ENCODE measurements at regions not wholly inside any gene's neighbourhood (a gene's known extent, or its start where the extent isn't known, plus 50 kb on each side); places are given as distances from the start of the nearest gene placed in this dataset.

- Histone ChIP-seq H3K36me3 (ENCODE audit: insufficient read depth, low read length) (no peaks in the 10 kb centered on the region), H3K4me2 (ENCODE audit: low read length) (no peak overlapping the region), H3K27me3 (ENCODE audit: control insufficient read depth, insufficient read depth, low read length) (peaks cover 26% of the 10 kb centered on the region), H3K4me3 (ENCODE audit: low read length) (no peak overlapping the region), H3K4me1 (ENCODE audit: control insufficient read depth, insufficient read depth, low read length) (no peaks in the 10 kb centered on the region), H3K9me3 (replicated peaks; ENCODE audit: low read length) (no peaks in the 10 kb centered on the region), H3K9ac (ENCODE audit: low read depth, low read length) (no peak overlapping the region)
Measured at GRCh38 chr2:217026569-217026968, 166.7 kb upstream of the TNP1 start.

DNA sequence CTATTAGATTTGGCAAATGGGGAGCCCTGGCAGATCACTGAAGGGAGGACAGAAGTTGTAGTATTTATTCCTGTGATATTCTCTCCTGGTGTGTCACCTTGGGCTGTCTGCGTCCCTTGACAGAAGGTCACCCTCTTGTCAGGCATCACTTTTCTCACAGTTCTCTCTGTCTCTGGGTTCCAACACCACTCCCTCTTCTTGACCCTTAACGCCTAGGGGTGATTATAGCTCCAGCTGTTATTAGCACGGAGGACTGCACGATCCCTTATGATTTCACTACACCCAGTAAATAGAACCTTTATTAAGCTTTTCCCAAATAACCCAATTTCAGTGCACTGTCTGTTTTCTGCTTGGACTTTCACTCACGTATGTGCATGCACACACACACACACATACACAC lies 166.3 kb upstream of the TNP1 start:
- H3K9ac ChIP-seq (ENCODE audit: low read depth, low read length) = no peak overlapping the region
- H3K4me3 ChIP-seq (ENCODE audit: low read length) = no peak overlapping the region
- H3K27me3 ChIP-seq (ENCODE audit: control insufficient read depth, insufficient read depth, low read length) = peaks cover 22% of the 10 kb centered on the region
- H3K4me1 ChIP-seq (ENCODE audit: control insufficient read depth, insufficient read depth, low read length) = no peaks in the 10 kb centered on the region
- H3K36me3 ChIP-seq (ENCODE audit: insufficient read depth, low read length) = no peaks in the 10 kb centered on the region
- H3K9me3 ChIP-seq (replicated peaks; ENCODE audit: low read length) = no peaks in the 10 kb centered on the region
- H3K4me2 ChIP-seq (ENCODE audit: low read length) = no peak overlapping the region

DNA sequence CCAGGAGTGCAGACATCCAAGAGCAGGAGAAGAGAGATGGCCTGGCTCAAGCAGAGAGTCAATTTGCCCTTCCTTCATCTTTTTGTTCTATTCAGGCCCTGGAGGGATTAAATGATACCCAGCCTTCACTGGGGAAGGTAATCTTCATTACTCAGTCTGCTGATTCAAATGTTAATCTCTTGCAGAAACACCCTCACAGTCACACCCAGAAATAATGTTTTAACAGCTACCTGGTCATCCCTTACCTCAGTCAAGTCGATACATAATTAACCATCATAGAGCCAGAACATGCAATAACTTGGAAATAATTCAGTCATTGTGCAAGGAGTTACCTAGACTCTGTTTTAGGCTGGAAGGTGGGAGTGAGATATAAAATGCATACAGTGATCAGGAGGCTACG lies 163.7 kb upstream of the TNP1 start:
- Histone ChIP-seq H3K27me3 (ENCODE audit: control insufficient read depth, insufficient read depth, low read length) (peaks cover 7% of the 10 kb centered on the region), H3K9ac (ENCODE audit: low read depth, low read length) (no peak overlapping the region), H3K4me3 (ENCODE audit: low read length) (no peak overlapping the region), H3K4me1 (ENCODE audit: control insufficient read depth, insufficient read depth, low read length) (no peaks in the 10 kb centered on the region), H3K4me2 (ENCODE audit: low read length) (no peak overlapping the region), H3K36me3 (ENCODE audit: insufficient read depth, low read length) (no peaks in the 10 kb centered on the region), H3K9me3 (replicated peaks; ENCODE audit: low read length) (no peaks in the 10 kb centered on the region)

DNA sequence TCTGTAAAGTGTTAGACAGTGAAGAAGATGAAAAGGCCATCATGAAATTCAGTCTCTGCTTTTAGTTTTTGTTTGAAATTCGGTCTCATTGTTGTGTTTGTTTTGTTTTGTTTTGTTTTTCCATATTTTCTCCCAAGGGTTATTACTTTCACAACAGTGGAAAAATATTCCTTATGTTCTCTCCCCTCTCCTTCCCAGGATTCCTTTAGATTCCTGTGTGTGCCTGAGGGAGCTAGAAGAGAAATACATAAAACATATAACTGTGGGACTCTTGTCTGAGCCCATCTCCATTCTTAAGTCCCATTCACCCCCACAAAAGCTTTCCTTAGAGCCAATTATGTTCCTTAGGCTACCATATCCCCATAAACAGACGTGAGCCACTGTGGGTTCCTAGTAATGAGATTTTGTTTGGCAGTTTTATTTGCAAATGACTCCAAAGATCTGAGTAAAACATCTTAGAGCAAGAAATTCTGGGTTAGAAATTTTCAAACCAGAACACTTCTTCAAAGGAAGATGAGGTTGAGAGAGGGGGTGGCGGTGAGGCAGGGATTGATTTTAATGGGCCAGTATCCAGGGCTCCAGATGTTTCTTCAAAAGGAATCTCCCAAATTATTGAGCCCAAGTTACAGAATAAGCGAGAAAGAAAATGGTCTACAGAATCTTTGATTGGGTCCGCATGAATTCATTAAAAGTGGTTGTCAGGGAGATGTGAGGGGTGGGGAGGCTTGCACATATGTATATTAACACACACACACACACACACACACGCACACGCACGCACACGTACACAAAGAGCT lies 157.8 kb upstream of the TNP1 start:
- no peak overlapping the region for H3K4me2 ChIP-seq (ENCODE audit: low read length)
- H3K9me3 ChIP-seq (replicated peaks; ENCODE audit: low read length) = no peaks in the 10 kb centered on the region
- no peak overlapping the region for H3K4me3 ChIP-seq (ENCODE audit: low read length)
- peaks cover 5% of the 10 kb centered on the region for H3K27me3 ChIP-seq (ENCODE audit: control insufficient read depth, insufficient read depth, low read length)
- no peaks in the 10 kb centered on the region for H3K4me1 ChIP-seq (ENCODE audit: control insufficient read depth, insufficient read depth, low read length)
- no peak overlapping the region for H3K9ac ChIP-seq (ENCODE audit: low read depth, low read length)
- no peaks in the 10 kb centered on the region for H3K36me3 ChIP-seq (ENCODE audit: insufficient read depth, low read length)

DNA sequence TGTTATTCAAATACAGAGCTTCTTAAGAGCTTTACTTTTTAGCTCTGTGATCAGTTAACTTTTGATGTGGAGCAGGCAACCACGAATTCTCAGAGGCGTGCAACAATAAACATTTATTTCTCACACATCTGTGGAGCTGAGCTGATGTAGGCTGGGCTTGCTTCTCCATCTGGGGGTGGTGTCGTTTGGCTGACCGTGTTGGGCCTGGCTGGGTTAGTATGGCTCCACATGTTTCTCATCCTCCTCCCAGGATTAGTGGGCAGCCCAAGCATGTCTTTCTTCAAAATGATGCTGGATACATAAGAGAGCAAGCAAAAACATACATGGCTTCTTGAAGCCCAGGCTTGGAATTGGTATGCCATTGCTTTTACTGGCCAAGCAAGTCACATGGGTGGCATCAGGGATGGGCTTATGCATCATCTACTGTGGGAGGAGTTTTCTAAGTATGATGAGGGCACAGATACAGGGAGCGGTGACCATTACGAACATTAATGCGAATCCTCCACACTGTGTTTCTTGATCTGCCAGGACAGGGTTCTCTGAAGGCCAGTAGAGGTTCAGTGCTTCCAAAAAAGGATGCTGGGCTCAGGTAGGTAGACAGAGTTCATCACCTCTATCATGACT lies 157.0 kb upstream of the TNP1 start:
- Histone ChIP-seq H3K27me3 (ENCODE audit: control insufficient read depth, insufficient read depth, low read length) (peaks cover 5% of the 10 kb centered on the region), H3K4me1 (ENCODE audit: control insufficient read depth, insufficient read depth, low read length) (no peaks in the 10 kb centered on the region), H3K9me3 (replicated peaks; ENCODE audit: low read length) (no peaks in the 10 kb centered on the region), H3K36me3 (ENCODE audit: insufficient read depth, low read length) (no peaks in the 10 kb centered on the region), H3K4me2 (ENCODE audit: low read length) (no peak overlapping the region), H3K9ac (ENCODE audit: low read depth, low read length) (no peak overlapping the region), H3K4me3 (ENCODE audit: low read length) (no peak overlapping the region)

- no peaks in the 10 kb centered on the region for H3K4me1 ChIP-seq (ENCODE audit: control insufficient read depth, insufficient read depth, low read length)
- H3K9ac ChIP-seq (ENCODE audit: low read depth, low read length) = no peak overlapping the region
- no peaks in the 10 kb centered on the region for H3K9me3 ChIP-seq (replicated peaks; ENCODE audit: low read length)
- no peak overlapping the region for H3K4me3 ChIP-seq (ENCODE audit: low read length)
- H3K36me3 ChIP-seq (ENCODE audit: insufficient read depth, low read length) = no peaks in the 10 kb centered on the region
- no peak overlapping the region for H3K4me2 ChIP-seq (ENCODE audit: low read length)
- H3K27me3 ChIP-seq (ENCODE audit: control insufficient read depth, insufficient read depth, low read length) = peaks cover 5% of the 10 kb centered on the region
Measured at GRCh38 chr2:217014328-217015105, 154.7 kb upstream of the TNP1 start.

DNA sequence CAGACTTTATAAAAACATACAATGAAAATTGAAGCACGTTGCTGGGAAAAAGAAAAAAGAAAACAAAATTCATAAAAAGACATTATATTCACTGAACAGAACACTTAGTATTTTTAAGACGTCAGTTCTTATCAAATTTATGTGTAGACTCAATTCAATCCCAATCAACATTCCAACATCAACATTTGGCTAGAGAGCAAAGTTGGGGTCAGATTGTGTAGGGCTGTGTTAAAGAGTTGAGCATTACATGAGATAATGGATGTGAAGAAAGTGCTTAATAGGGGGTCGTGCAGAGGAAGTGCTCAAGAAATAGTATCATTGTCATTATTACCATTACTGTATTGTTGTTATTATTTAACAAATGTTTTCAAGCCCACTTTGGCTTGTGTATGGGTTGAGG lies 154.1 kb upstream of the TNP1 start:
- H3K27me3 ChIP-seq (ENCODE audit: control insufficient read depth, insufficient read depth, low read length) = peaks cover 5% of the 10 kb centered on the region
- no peak overlapping the region for H3K9ac ChIP-seq (ENCODE audit: low read depth, low read length)
- no peak overlapping the region for H3K4me3 ChIP-seq (ENCODE audit: low read length)
- H3K9me3 ChIP-seq (replicated peaks; ENCODE audit: low read length) = no peaks in the 10 kb centered on the region
- H3K4me1 ChIP-seq (ENCODE audit: control insufficient read depth, insufficient read depth, low read length) = no peaks in the 10 kb centered on the region
- no peak overlapping the region for H3K4me2 ChIP-seq (ENCODE audit: low read length)
- H3K36me3 ChIP-seq (ENCODE audit: insufficient read depth, low read length) = no peaks in the 10 kb centered on the region

GRCh38 chr2:217011576-217011975 lies 151.7 kb upstream of the TNP1 start:
- Histone ChIP-seq H3K4me2 (ENCODE audit: low read length) (no peak overlapping the region), H3K27me3 (ENCODE audit: control insufficient read depth, insufficient read depth, low read length) (peaks cover 4% of the 10 kb centered on the region), H3K9ac (ENCODE audit: low read depth, low read length) (no peak overlapping the region), H3K36me3 (ENCODE audit: insufficient read depth, low read length) (no peaks in the 10 kb centered on the region), H3K9me3 (replicated peaks; ENCODE audit: low read length) (no peaks in the 10 kb centered on the region), H3K4me3 (ENCODE audit: low read length) (no peak overlapping the region), H3K4me1 (ENCODE audit: control insufficient read depth, insufficient read depth, low read length) (no peaks in the 10 kb centered on the region)

DNA sequence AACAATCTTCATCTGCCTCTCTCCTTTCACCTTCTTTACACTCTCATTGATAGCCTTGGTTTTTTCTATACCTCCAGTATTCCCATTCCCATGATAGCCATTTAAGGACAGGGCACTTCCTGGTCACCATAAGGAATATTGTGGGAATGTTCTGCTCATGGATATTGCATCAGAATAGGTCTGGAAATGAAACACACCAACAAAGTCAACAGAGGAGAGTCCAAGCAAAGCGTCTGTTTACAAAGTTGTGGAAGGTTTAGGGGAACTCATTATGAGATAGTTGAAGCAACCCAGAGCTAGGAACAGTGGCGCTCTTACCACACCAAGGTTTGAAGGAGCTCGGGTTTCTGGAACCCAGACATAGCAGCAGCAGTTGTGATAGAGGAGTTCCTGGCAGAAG lies 150.3 kb upstream of the TNP1 start:
- Histone ChIP-seq H3K36me3 (ENCODE audit: insufficient read depth, low read length) (no peaks in the 10 kb centered on the region), H3K27me3 (ENCODE audit: control insufficient read depth, insufficient read depth, low read length) (peaks cover 4% of the 10 kb centered on the region), H3K4me1 (ENCODE audit: control insufficient read depth, insufficient read depth, low read length) (no peaks in the 10 kb centered on the region), H3K4me2 (ENCODE audit: low read length) (no peak overlapping the region), H3K9ac (ENCODE audit: low read depth, low read length) (no peak overlapping the region), H3K9me3 (replicated peaks; ENCODE audit: low read length) (no peaks in the 10 kb centered on the region), H3K4me3 (ENCODE audit: low read length) (no peak overlapping the region)

- no peaks in the 10 kb centered on the region for H3K4me1 ChIP-seq (ENCODE audit: control insufficient read depth, insufficient read depth, low read length)
- no peaks in the 10 kb centered on the region for H3K36me3 ChIP-seq (ENCODE audit: insufficient read depth, low read length)
Measured at GRCh38 chr2:217008794-217009193, 148.9 kb upstream of the TNP1 start.

GRCh38 chr2:217006217-217006616 lies 146.4 kb upstream of the TNP1 start:
- no peaks in the 10 kb centered on the region for H3K36me3 ChIP-seq (ENCODE audit: insufficient read depth, low read length)
- no peak overlapping the region for H3K4me2 ChIP-seq (ENCODE audit: low read length)

More at GRCh38 chr2:217008794-217009193, 148.9 kb upstream of the TNP1 start:
- no peak overlapping the region for H3K4me3 ChIP-seq (ENCODE audit: low read length)
- no peak overlapping the region for H3K9ac ChIP-seq (ENCODE audit: low read depth, low read length)
- peaks cover 4% of the 10 kb centered on the region for H3K27me3 ChIP-seq (ENCODE audit: control insufficient read depth, insufficient read depth, low read length)
- no peaks in the 10 kb centered on the region for H3K9me3 ChIP-seq (replicated peaks; ENCODE audit: low read length)
- no peak overlapping the region for H3K4me2 ChIP-seq (ENCODE audit: low read length)

More at GRCh38 chr2:217006217-217006616, 146.4 kb upstream of the TNP1 start:
- Histone ChIP-seq H3K9me3 (replicated peaks; ENCODE audit: low read length) (no peaks in the 10 kb centered on the region), H3K9ac (ENCODE audit: low read depth, low read length) (no peak overlapping the region), H3K27me3 (ENCODE audit: control insufficient read depth, insufficient read depth, low read length) (peaks cover 8% of the 10 kb centered on the region), H3K4me1 (ENCODE audit: control insufficient read depth, insufficient read depth, low read length) (no peaks in the 10 kb centered on the region), H3K4me3 (ENCODE audit: low read length) (no peak overlapping the region)

Measured in skeletal muscle satellite cell (primary cell).